Adrenal gland (tissue), 5 donors: ENCODE measurements at regions not wholly inside any gene's neighbourhood (a gene's known extent, or its start where the extent isn't known, plus 50 kb on each side); places are given as distances from the start of the nearest gene placed in this dataset.
"Not testable (repeated sequence)": the region's sequence is repeated elsewhere in the genome, so short reads cannot be mapped to it uniquely, and the experiment has no call there.

ENCODE experiments used
- CTCF ChIP-seq, 6 experiments: fragments of 450-650 bp in 4 of 6; fragments of 200-600 bp in 2 of 6; sonication (generic) in 1 of 6; IDR thresholded peaks; 1 replicate in 5 of 6; 2 replicates in 1 of 6; pipeline versions ENCODE4 v1.5.1 to v1.8.0; 2016 to 2021; ENCODE audit warnings: antibody characterized with exemption in 6 of 6, mild to moderate bottlenecking in 2 of 6, moderate library complexity in 1 of 6
- POLR2A ChIP-seq, 2 donors: fragments of 450-650 bp; IDR thresholded peaks; one replicate each; pipeline ENCODE4 v1.6.1; 2017; ENCODE audit warnings: antibody characterized with exemption in 2 of 2, mild to moderate bottlenecking in 2 of 2, moderate library complexity in 1 of 2
- donor health status: DM: no; HTN: no; CAD: no.

GRCh38 chr1:120592943-120593342 lies 130.8 kb upstream of the NBPF26 start:
- not testable (repeated sequence) for TF ChIP-seq CTCF, POLR2A (IDR thresholded peaks at IDR 0.05)
